ENCODE measurements at regions not wholly inside any gene's neighbourhood (a gene's known extent, or its start where the extent isn't known, plus 50 kb on each side); places are given as distances from the start of the nearest gene placed in this dataset.

- Histone ChIP-seq H3K79me2 (ENCODE audit: insufficient read depth, low read length) (no peaks in the 10 kb centered on the region), H3K9ac (ENCODE audit: low read depth, low read length) (no peak overlapping the region), H4K20me1 (ENCODE audit: insufficient read depth, low read length) (no peaks in the 10 kb centered on the region), H3K27ac (ENCODE audit: low read length) (no peak overlapping the region), H3K9me3 (ENCODE audit: insufficient read depth, low read length, severe bottlenecking) (no peaks in the 10 kb centered on the region), H3K27me3 (ENCODE audit: insufficient read depth, low read length, poor library complexity) (no peaks in the 10 kb centered on the region), H3K4me2 (ENCODE audit: insufficient read depth, low read length) (no peak overlapping the region), H3K4me3 (ENCODE audit: low read depth in 1 of 2, low read length in 2 of 2) (no peak overlapping the region), H2AFZ (ENCODE audit: low read depth, low read length) (no peak overlapping the region), H3K4me1 (ENCODE audit: insufficient read depth, low read length) (no peaks in the 10 kb centered on the region), H3K36me3 (ENCODE audit: insufficient read depth, low read length) (no peaks in the 10 kb centered on the region)
- no peak for ATAC-seq (ENCODE audit: insufficient read depth, low read depth)
- no peak for DNase-seq
- TF ChIP-seq CTCF (IDR thresholded peaks at IDR 0.05; ENCODE audit: borderline replicate concordance, extremely low read depth, low read length, poor library complexity, severe bottlenecking) (no peak), EZH2 (IDR thresholded peaks at IDR 0.05; ENCODE audit: borderline replicate concordance, low read depth, low read length, severe bottlenecking) (no peak)
Measured at GRCh38 chr1:73343947-73344346, 854.0 kb downstream of the LRRIQ3 start.

GRCh38 chr1:73333847-73334503, 864.0 kb downstream of the LRRIQ3 start:
- Histone ChIP-seq H4K20me1 (ENCODE audit: insufficient read depth, low read length) (no peaks in the 10 kb centered on the region), H2AFZ (ENCODE audit: low read depth, low read length) (no peak overlapping the region), H3K27ac (ENCODE audit: low read length) (no peak overlapping the region), H3K79me2 (ENCODE audit: insufficient read depth, low read length) (no peaks in the 10 kb centered on the region), H3K27me3 (ENCODE audit: insufficient read depth, low read length, poor library complexity) (no peaks in the 10 kb centered on the region), H3K36me3 (ENCODE audit: insufficient read depth, low read length) (no peaks in the 10 kb centered on the region), H3K4me2 (ENCODE audit: insufficient read depth, low read length) (no peak overlapping the region), H3K9me3 (ENCODE audit: insufficient read depth, low read length, severe bottlenecking) (peaks cover 3% of the 10 kb centered on the region), H3K4me1 (ENCODE audit: insufficient read depth, low read length) (no peaks in the 10 kb centered on the region), H3K9ac (ENCODE audit: low read depth, low read length) (no peak overlapping the region), H3K4me3 (ENCODE audit: low read depth in 1 of 2, low read length in 2 of 2) (no peak overlapping the region)
- DNase-seq, result no peak
- no peak for ATAC-seq (ENCODE audit: insufficient read depth, low read depth)
- no peak for TF ChIP-seq EZH2 (IDR thresholded peaks at IDR 0.05; ENCODE audit: borderline replicate concordance, low read depth, low read length, severe bottlenecking)
- no peak for TF ChIP-seq CTCF (IDR thresholded peaks at IDR 0.05; ENCODE audit: borderline replicate concordance, extremely low read depth, low read length, poor library complexity, severe bottlenecking)

- ATAC-seq (ENCODE audit: insufficient read depth, low read depth) (no peak), DNase-seq (no peak)
- Histone ChIP-seq H3K9me3 (ENCODE audit: insufficient read depth, low read length, severe bottlenecking) (peaks cover 3% of the 10 kb centered on the region), H2AFZ (ENCODE audit: low read depth, low read length) (no peak overlapping the region), H3K27me3 (ENCODE audit: insufficient read depth, low read length, poor library complexity) (no peaks in the 10 kb centered on the region), H3K4me3 (ENCODE audit: low read depth in 1 of 2, low read length in 2 of 2) (no peak overlapping the region), H3K27ac (ENCODE audit: low read length) (no peak overlapping the region), H3K4me1 (ENCODE audit: insufficient read depth, low read length) (no peaks in the 10 kb centered on the region), H3K79me2 (ENCODE audit: insufficient read depth, low read length) (no peaks in the 10 kb centered on the region), H3K4me2 (ENCODE audit: insufficient read depth, low read length) (no peak overlapping the region), H3K9ac (ENCODE audit: low read depth, low read length) (no peak overlapping the region), H4K20me1 (ENCODE audit: insufficient read depth, low read length) (no peaks in the 10 kb centered on the region), H3K36me3 (ENCODE audit: insufficient read depth, low read length) (no peaks in the 10 kb centered on the region)
- TF ChIP-seq EZH2 (IDR thresholded peaks at IDR 0.05; ENCODE audit: borderline replicate concordance, low read depth, low read length, severe bottlenecking) (no peak), CTCF (IDR thresholded peaks at IDR 0.05; ENCODE audit: borderline replicate concordance, extremely low read depth, low read length, poor library complexity, severe bottlenecking) (no peak)
Measured at GRCh38 chr1:73331726-73332125, 866.2 kb downstream of the LRRIQ3 start.
